ENCODE measurements at regions not wholly inside any gene's neighbourhood (a gene's known extent, or its start where the extent isn't known, plus 50 kb on each side); places are given as distances from the start of the nearest gene placed in this dataset.
"Not testable (repeated sequence)": the region's sequence is repeated elsewhere in the genome, so short reads cannot be mapped to it uniquely, and the experiment has no call there.

DNA sequence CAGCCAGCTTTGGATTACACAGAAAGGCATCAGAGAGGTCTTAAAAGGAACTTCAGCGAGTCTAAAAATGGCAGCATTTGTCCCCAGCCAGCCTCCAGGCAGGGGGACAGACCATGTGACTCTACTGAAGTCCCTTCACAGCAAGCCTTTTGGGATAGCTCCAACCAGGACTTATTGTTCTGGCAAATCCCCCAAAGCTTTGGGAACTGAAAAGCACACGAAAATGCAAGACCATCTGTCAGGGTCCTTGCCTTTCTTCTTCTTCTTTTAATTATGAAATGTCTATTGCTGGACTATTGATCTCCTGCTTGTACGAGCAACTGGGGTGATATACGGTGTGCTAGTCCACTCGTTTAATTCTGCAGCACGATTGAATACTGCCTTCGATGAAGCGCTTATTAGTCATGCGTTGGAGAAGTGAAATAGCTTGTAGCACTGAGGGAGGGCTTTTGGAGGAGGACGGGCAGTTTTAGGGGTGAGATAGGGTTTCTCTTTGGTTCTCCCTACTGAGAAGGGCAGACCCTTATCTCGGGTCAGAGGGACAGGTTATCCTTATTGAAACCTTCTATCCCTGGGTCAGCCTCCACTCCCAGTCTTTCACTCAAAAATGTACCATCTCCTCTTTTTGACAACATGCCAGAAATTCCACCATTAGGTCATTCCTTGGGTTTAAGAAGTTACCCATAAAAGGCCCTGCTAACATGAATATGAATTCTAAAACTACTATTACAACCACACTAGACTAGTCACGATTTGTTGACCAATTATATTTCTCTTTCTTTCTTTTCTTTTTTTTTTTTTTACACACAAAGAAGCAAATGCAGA lies 416.4 kb downstream of the MIAT start:
- no peak for DNase-seq

DNA sequence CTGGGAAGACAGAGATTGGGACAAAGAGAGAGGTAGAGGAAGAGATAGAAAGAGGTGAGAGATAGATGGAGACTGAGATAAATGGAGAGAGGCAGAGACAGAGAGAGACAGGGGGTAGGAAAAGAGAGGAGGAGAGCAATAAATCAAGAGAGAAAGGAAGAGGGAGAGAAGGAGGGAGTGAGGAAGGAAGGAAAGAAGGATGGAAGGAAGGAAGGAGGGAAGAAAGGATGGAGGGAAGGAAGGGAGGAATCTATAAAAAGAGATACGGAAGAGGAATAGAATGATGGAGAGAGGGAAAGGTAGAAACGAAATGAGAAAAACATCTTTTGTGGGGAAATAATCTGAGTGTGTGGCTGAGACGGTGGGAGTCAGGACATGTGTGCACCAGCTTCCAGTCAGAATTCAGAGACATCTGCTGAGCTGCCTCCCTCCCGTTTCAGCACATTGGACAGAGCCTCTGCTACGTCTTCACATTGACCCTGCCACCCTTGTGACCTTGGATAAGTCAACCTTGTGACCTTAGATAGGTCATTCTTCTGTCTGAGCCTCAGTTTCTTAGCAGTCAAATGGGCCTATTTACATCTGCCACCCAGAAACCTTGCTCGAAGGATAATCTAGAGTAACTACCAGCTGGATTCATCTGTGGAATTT lies 417.8 kb downstream of the MIAT start:
- DNase-seq: no peak

DNA sequence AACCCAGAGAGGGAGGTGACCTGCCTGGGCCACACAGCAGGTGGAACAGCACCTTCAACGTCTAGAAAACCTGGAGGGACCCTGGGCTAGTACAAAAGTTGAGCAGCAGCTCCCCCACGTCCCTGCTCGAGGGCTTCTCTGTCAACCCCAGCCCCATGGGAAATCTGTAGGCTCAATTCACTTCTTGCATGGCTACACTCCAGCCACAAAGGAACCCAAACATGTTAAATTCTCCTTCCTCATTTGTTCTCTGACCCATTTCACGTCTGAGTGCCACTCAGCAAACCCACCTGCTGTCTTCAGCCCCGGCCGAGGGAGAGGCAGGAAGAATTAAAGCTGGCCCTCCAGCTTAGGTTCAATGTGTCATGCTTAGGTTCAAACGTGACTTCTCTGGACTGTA lies 418.5 kb downstream of the MIAT start:
- no peak for DNase-seq

DNA sequence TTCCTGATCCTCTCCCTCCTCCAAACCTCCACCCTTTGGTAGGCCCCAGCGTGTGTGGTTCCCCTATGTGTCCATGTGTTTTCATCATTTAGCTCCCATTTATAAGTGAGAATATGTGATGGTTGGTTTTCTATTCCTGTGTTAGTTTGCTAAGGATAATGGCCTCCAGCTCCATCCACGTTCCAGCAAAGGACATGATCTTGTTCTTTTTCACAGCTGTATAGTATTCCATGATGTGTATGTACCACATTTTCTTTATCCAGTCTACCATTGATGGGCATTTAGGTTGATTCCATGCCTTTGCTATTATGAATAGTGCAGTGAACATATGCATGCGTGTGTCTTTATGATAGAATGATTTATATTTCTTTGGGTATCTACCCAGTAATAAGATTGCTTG lies 420.7 kb downstream of the MIAT start:
- not testable (repeated sequence) for DNase-seq

DNA sequence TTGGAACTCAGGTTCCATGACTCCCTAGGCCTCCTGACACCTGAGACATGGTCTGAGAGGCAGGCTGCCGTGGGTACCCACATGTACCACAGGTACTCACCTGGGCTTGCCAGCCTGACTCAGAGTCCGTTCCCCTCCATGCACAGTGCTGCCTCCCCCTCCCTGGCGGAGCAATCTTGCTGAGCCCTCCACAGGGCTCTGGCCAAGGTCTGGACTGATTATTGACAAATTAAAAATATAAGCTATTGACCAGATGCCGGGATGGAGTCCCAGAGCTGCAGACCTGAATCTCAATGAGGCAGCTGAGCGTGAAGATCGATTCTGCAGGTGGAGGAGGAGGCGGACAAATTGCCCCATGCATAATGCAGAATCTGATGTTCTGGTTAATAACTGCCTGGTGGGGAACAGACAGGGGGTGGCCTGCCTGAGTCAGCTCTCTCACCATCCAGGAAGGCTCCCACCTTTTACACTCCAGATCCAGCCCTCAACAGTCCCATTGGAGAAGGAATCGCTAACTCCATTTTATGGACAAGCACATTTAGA lies 422.7 kb downstream of the MIAT start:
- no peak for DNase-seq

DNA sequence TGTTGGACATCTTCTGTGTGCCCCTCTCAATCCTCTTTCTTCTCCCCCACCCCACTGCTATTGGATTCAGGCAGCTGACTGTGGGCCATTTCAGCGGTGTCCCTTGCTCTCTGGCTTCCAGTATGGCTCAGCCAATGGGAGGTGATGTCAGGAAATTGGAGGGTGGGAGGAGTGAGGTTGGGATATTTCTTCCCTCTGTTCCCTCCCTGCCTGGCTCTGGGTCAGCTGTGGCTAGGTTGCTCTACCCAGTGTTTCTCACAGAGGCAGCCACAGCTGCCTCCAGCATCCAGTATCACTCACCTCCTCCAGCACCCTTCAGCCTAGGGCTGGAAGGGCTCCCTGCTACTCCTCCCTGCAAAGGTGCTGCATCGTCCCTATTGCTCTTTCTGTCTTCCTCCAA lies 423.5 kb downstream of the MIAT start:
- DNase-seq: no peak

DNA sequence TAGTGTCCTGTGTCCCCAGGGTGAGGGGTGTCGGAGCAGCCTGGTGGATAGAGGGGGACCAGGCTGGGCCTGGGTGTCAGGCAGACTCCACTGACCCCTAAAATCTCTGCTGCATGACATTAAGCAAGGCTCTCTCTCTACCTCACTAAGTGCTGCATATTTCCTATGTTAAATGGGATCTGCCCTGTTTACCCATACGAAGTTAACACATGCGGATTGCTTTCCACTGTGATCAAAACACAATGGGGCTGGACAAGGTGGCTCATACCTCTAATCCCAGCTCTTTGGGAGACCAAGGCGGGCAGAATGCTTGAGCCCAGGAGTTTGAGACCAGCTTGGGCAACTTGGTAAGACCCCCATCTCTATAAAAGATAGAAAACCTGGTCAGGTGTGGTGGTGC lies 426.2 kb downstream of the MIAT start:
- no peak for DNase-seq

DNA sequence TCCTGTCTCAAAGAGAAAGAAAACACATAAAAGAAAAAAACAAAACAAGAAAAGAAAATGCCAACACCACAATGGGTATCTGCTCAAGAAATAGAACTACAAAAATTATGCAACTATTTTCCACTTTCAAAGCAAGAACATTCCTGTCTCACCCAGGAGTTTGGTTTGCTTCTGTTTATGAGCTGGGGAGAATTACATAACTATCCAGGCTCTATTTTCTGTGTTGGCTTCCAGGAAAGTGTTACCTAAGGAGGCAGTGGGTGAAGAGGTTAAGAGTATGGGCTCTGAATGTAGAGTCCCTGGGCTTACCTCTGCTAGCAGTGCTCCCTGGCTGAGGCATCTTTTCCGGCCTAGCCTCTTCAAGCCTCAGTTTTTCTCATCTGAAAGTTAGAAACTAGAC lies 426.7 kb downstream of the MIAT start:
- DNase-seq: no peak

DNA sequence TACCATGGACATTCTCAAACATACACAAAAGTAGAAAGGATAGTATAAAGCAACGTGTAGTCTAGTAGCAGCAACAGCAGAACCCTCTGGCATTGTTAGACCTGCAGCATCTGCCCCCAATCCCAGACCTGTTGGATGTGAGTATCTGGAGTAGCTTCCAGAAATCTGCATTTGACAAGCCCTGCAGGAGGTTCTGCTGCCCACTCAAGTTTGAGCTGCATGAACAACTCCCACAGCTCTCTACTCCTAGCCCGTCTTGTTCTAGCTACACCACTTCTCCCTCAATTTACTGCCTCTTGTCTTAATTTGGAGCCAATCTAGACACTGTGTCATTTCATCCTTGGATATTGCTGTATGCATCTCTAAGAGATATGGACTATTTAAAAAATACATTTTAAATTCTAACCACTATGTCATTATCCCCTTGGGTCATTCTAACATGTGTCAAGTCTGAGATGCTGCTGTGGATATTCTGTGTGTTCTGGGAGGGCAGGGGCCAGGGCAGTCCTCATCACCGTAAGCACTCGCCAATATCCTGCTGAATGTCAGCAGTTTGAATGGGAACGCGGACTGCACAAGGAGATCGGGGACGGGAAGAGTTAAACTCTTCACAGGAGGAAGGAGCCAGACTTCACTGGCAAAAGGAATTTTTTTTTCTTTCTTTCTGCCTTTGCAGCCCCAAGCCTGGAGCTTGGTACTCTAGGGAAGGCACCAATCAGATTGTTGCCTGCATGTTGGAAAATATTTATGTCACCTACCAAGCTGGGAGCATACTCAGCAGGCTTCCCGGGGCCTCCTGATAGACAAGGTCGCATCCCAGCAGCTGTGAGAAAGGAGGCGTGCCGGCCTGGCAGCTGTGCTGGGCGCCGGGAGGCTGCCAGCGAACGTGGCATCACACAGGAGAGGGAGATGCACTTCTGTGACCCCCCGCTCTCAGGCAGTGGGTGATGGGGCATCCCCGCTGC lies 429.0 kb downstream of the MIAT start:
- no peak for DNase-seq

DNA sequence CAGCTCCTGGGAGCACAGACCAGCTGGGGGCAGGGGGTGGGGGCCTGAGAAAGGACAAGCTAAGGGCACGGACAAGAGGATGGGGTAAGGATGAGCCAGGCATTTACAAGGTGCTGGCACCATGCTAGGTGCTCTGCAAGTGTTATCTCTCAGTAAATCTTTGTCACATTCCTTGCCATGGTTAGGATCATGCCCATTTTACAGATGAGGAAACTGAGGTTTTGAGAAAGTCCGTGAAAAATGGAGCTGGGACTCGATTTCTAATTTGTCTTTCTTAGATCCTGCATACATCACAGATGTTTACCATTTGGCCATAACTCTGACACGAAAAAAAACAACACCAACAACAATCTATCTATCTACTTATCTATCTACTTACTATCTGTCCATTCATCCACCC lies 429.7 kb downstream of the MIAT start:
- no peak for DNase-seq

DNA sequence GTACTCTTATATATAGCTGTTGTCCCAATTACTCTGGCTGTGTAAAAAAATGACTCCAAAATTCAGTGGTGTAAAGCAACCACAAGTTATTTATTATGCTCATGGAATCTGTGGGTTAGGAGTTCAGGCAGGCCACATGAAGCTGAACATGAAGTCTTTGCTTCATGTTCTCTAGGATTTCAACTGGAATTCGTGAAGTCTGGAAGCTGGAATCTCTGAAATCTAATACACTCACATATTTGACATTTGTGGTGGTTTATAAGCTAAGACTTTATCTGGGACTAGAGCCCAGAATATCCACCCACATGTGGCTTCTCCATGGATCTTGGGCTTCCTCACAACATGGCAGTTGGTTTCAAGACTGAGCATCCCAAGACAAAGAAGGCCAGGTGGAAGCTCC lies 430.6 kb downstream of the MIAT start:
- DNase-seq: no peak

DNA sequence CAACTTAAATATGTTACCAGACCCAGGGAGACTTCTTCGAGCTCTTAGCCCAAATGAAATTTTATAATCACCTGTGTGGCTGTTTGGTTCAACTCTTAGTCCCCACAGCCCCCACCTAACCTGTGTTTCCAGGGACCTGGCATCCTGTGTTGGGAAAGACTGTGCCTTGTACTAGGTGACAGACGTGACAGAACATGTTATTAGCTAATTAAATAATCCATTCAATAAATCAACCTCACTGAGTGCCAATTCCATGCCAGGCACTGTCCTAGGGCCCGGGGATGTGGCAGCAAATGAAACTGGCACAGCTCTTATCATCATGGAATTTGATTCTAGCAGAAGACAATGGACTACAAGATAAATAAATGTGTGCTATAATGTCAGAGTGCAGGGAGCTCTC lies 431.9 kb downstream of the MIAT start:
- DNase-seq: no peak

DNA sequence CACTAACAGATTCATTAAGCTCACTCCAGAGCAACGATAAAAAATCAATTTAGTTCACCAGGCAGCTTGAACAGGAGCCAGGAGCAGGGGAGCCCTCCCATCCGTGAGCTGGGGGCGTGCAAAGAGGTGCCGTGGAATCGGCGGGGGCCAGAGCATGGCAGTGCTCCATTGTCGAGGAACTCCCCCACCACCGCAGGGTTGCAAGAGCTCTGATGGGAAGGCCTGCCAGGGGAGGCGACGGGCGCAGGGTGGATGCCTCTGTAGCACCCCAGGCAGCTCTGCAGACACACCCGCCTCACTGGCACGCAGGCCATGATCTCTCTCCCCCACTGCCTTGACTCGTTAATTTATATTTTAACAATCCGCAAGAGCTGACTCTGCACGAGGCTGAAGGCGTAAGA lies 433.2 kb downstream of the MIAT start:
- DNase-seq: no peak

DNA sequence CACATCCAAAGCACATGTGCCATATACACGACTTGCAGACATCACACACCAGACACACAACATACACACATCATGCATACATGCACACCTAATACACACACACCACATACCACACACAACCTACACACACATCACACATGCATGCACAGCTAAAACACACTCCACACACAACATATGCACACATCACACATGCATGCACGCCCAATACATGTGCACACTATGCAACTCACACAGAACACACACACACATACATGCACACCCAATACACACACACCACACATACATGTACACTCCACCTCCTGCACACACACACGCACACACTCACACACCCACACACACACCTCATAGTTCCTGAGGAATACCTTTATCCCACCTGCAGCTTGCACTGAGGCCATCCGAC lies 436.0 kb downstream of the MIAT start:
- DNase-seq: no peak

DNA sequence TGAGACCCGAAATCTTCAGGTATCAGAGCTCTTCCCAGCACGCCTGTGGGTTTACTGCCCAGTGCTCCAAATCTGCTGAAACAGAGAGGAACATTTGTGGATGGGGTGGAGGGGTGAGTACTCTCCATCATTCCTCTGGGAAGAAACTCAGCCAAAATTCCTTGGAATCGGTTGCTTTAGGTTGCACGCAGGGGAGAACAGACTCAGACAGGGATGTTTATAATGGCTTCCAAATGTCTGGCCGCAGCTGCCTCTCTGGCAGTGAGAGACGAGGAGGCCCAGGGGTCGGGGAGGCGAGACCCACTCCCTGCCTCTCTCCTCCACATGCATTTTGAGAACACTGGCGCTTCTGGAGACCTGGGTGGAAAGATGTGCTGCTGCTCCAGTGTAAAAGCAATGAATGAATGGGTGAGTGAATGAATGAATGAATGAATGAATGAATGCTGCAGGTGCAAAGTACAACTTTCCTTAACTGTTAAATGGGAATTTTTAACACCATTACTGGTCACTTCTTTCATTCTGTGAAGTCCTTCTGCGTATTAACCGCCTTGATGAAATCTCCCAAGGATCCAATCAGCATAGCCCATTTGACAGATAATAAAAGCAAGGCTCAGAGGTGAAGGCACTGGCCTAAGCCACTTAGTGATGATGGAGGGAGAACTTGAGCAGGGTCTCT lies 437.4 kb downstream of the MIAT start:
- DNase-seq: no peak

DNA sequence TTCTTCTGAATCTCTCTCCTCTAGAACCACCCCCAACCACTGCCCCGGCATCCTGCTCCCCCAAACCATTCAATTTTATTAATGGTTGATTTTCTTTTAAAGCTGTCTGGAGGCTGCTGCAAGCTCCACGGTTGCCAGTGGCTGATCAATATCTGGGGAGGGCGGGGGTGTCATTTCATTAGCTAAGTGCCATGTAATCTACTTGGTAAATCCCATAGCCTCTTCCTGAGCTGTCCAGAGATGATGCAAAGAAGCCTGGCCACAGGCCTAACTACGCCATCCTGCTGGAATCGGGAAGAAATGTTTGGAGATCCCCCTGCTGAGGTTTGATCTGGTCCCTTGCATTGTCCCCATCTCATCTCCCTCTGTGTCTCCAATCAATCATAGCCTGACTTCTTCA lies 440.1 kb downstream of the MIAT start:
- no peak for DNase-seq

DNA sequence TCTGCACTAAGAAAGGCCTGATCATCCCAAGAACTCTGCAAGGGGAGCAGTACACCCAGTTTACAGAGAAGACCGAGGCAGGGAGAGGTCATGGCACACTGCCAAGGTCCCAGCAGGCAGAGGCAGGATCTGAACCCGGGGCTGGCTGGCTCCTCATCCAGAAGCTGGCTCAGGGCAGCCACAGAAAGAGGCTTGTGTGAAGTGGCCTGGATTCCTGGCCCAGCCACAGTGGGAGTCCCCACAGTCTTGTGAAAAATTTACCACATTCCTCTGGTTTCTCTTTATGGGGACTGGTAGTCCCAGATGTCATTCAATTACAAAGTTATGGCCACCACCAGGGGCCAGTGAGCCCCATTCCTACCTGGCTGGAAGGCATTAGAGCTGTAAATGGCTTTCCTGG lies 440.5 kb downstream of the MIAT start:
- DNase-seq: no peak

DNA sequence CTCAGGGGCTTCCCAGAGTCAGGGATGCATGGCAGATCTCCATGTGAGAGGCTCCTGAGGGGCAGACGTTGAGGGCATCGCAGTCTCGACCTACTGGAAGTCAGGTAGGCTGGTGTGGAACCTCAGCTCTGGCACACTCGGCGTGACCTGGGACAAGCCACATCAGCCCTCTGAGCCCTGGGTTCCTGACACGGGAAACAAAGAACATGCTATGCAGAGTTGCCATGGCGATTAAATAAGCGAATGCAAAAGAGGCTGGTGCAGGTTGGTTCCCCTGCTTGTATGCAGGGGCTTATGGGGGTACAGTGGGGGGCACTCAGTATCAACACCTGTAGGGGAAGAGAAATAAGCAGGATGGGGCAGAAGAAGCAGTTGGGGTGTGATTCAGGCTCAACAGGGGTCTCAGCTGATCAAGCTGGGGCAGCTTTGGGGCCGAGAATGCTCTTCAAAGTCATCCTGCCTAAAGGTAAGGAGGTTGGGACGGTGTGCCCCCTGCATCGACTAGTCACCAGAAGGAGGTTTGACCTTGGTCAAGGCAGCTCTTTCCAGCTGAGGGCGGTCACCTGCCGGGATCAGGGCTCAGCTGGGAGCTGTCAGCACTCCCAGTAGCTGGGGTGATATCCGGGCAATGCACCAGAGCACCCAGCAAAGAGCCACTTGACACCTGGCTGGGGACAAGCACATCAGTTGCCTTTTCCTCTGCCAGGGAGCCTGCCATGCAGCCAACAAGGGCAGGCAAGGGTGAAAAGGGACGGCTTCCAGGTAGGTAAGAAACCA lies 442.7 kb downstream of the MIAT start:
- no peak for DNase-seq

DNA sequence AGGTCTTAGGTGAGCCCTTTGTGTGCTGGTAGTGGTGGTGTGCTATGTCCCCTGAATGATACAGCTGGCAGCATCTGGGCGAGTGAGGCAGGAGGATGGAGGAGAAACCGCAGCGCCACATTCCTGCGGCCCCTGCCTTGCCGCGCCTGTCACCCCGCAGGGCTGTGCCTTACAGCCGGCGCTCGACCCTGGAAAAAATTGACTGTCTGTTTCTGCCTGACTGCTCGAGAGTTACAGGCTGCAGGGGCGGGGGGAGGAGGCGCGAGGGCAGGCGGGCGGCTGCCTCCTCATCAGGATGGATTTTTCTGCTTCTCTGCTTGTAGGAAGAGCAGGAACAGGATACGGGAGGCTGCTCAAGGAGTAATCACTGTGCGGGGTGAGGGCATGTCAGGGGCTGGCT lies 443.4 kb downstream of the MIAT start:
- DNase-seq: no peak

DNA sequence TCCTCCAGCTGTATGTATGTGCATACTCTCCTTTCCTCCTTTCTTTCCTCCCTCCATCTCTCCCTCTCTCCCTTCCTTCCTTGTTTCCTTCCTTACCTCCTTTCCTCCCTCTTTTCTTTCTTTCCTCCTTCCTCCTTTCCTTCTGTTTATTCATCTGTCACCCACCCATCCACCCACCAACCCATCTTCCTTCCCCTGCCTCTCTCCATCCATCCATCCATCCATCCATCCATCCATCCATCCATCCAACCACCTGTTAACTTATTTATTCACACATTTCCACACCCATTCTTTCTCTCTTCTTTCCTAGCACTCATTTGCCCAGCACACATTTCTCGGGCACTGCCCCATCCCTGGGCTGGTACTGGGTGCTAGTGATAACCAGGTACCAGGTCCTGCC lies 443.9 kb downstream of the MIAT start:
- no peak for DNase-seq

DNA sequence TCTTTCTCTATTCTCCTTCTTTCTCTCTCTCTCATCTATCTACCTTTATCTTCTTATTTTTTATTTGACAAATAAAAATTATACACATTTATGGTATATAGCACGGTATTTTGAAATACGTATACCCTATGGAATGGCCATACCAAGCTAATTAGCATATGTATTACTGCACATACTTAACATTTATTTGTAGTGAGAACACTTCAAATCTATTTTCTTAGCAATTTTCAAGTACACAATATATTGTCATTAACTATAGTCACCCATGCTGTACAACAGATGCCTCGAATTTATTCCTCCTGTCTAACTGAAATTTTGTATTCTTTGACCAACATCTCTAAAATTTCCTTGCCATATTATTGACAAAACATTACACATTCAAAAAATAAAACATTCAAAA lies 447.1 kb downstream of the MIAT start:
- DNase-seq: no peak

Data from MV-4-11 (cell line).